AG09319 (cell line): ENCODE measurements at regions not wholly inside any gene's neighbourhood (a gene's known extent, or its start where the extent isn't known, plus 50 kb on each side); places are given as distances from the start of the nearest gene placed in this dataset.
A peak's percentile ranks its signal among the peaks of the same experiment; 100 is the strongest.

Experiments used
- DNase-seq: peaks from one replicate; pipeline ENCODE4 v3.0.0-alpha.2; 2010; ENCODE audit warnings: low read depth; ENCODE audit errors: extremely low read depth
- CTCF ChIP-seq: IDR thresholded peaks from 2 replicates; pipeline ENCODE4 v1.5.1; 2011; ENCODE audit warnings: low read depth, mild to moderate bottlenecking, inconsistent platforms, low read length, moderate library complexity

GRCh38 chr5:114070093-114070722, 291.7 kb upstream of the KCNN2 start:
- TF ChIP-seq CTCF, result no peak
- DNase-seq, result no peak

- DNase-seq, result no peak
- no peak for TF ChIP-seq CTCF
Measured at GRCh38 chr5:114089259-114089658, 272.6 kb upstream of the KCNN2 start.

- DNase-seq, result no peak
- TF ChIP-seq CTCF, result no peak
Measured at GRCh38 chr5:114097570-114097969, 264.3 kb upstream of the KCNN2 start.

GRCh38 chr5:114099161-114099560, 262.7 kb upstream of the KCNN2 start:
- no peak for DNase-seq
- no peak for TF ChIP-seq CTCF

- DNase-seq, result peak; percentile 18
Measured at GRCh38 chr5:114101153-114101552, 260.7 kb upstream of the KCNN2 start.

GRCh38 chr5:114113604-114114003, 248.3 kb upstream of the KCNN2 start:
- no peak for DNase-seq
- TF ChIP-seq CTCF, result no peak

More at GRCh38 chr5:114101153-114101552, 260.7 kb upstream of the KCNN2 start:
- peak; percentile 56 for TF ChIP-seq CTCF

GRCh38 chr5:114116981-114117380, 244.9 kb upstream of the KCNN2 start:
- DNase-seq, result no peak
- TF ChIP-seq CTCF, result no peak
